H1 (cell line): ENCODE measurements at regions not wholly inside any gene's neighbourhood (a gene's known extent, or its start where the extent isn't known, plus 50 kb on each side); places are given as distances from the start of the nearest gene placed in this dataset.

Experiments used
- CTCF ChIA-PET: fragments of 300-600 bp; sonication (Branson Sonifier 250); formaldehyde crosslinking; loops from one replicate; lab custom pipeline; 2021; ENCODE audit not compliant: partially characterized antibody; lab: Charles Lee
- POLR2A ChIA-PET: fragments of 300-600 bp; sonication (Branson Sonifier 250); formaldehyde crosslinking; loops from one replicate; lab custom pipeline; 2021; ENCODE audit warnings: inconsistent platforms; ENCODE audit not compliant: partially characterized antibody; lab: Charles Lee
- DNase-seq, 2 experiments: peaks; one replicate each; pipeline versions ENCODE4 v3.0.0 to v3.0.0-alpha.2; 2010 to 2022; ENCODE audit warnings: low spot score in 2 of 2, low read depth in 1 of 2, mixed read lengths in 1 of 2
- FAIRE-seq: peaks from 2 replicates; lab custom pipeline; 2011; peaks lifted over from hg19 to GRCh38; lab: Jason Lieb, UNC
- H2AFZ ChIP-seq: 2 replicates; pipeline ENCODE4 v1.8.1; 2012; ENCODE audit warnings: low read length, inconsistent platforms
- H2AK5ac ChIP-seq: 2 replicates; pipeline ENCODE4 v1.6.1; 2013; ENCODE audit warnings: low read depth, low read length
- H2BK120ac ChIP-seq: replicated peaks from 2 replicates; pipeline ENCODE3; 2013; ENCODE audit warnings: low read depth, low read length, inconsistent platforms
- H2BK12ac ChIP-seq: 2 replicates; pipeline ENCODE4 v1.6.1; 2013; ENCODE audit warnings: low read depth, low read length
- H2BK15ac ChIP-seq: 2 replicates; pipeline ENCODE4 v1.6.1; 2013; ENCODE audit warnings: low read length
- H2BK20ac ChIP-seq: 2 replicates; pipeline ENCODE4 v1.6.1; 2013; ENCODE audit warnings: low read length
- H2BK5ac ChIP-seq: 2 replicates; pipeline ENCODE4 v1.6.1; 2013; ENCODE audit warnings: low read depth, low read length
- H3K14ac ChIP-seq: 2 replicates; pipeline ENCODE4 v1.6.1; 2013; ENCODE audit warnings: inconsistent platforms; ENCODE audit not compliant: insufficient read length
- H3K18ac ChIP-seq: 2 replicates; pipeline ENCODE4 v1.6.1; 2013; ENCODE audit warnings: low read length; ENCODE audit errors: extremely low read depth
- H3K23ac ChIP-seq: 2 replicates; pipeline ENCODE4 v1.6.1; 2013; ENCODE audit warnings: inconsistent platforms; ENCODE audit not compliant: insufficient read length
- H3K23me2 ChIP-seq: 2 replicates; pipeline ENCODE4 v1.6.1; 2013; ENCODE audit warnings: low read depth, low read length
- H3K27ac ChIP-seq: 2 replicates; pipeline ENCODE4 v1.6.1; 2011; ENCODE audit warnings: low read depth, low read length, inconsistent platforms
- H3K27me3 ChIP-seq, 4 experiments: replicated peaks in 1 of 4; 1 replicate in 1 of 4; 2 replicates in 3 of 4; pipeline versions ENCODE4 v1.6.1 to v1.8.1; 2011 to 2013; ENCODE audit warnings: low read length in 3 of 4, mild to moderate bottlenecking in 3 of 4, inconsistent platforms in 2 of 4, mixed read lengths in 2 of 4, moderate library complexity in 1 of 4; ENCODE audit not compliant: control insufficient read depth in 3 of 4, insufficient read depth in 3 of 4; ENCODE audit errors: extremely low read depth in 1 of 4
- H3K36me3 ChIP-seq, 4 experiments: 2 replicates each; pipeline versions ENCODE4 v1.6.1 to v1.8.1; 2011 to 2013; ENCODE audit warnings: mild to moderate bottlenecking in 4 of 4, low read length in 3 of 4, moderate library complexity in 2 of 4, control low read depth in 1 of 4, inconsistent platforms in 1 of 4; ENCODE audit not compliant: insufficient read depth in 4 of 4, control insufficient read depth in 2 of 4
- H3K4ac ChIP-seq: replicated peaks from 2 replicates; pipeline ENCODE3; 2013; ENCODE audit warnings: low read length, low read depth, mixed read lengths, inconsistent platforms; ENCODE audit not compliant: insufficient read length
- H3K4me1 ChIP-seq, 4 experiments: replicated peaks in 1 of 4; 1 replicate in 1 of 4; 2 replicates in 3 of 4; pipeline versions ENCODE4 v1.6.1 to v1.8.1; 2011 to 2013; ENCODE audit warnings: low read length in 3 of 4, inconsistent platforms in 2 of 4, mixed read lengths in 1 of 4; ENCODE audit not compliant: insufficient read depth in 4 of 4, control insufficient read depth in 3 of 4
- H3K4me2 ChIP-seq, 2 experiments: 2 replicates each; pipeline versions ENCODE4 v1.6.1 to v1.8.1; 2011 to 2013; ENCODE audit warnings: low read depth in 2 of 2, low read length in 2 of 2, control low read depth in 1 of 2, inconsistent platforms in 1 of 2, mild to moderate bottlenecking in 1 of 2; ENCODE audit not compliant: insufficient read depth in 1 of 2
- H3K4me3 ChIP-seq, 4 experiments: fragments of 200-600, 300-600 bp in 1 of 4; sonication (generic), shearing (Covaris generic), sonication (Bioruptor Twin) in 1 of 4; 2 replicates each; pipeline versions ENCODE4 v1.5.1 to v1.8.1; 2011 to 2016; ENCODE audit warnings: low read length in 4 of 4, low read depth in 3 of 4, control low read depth in 2 of 4, inconsistent platforms in 2 of 4, mild to moderate bottlenecking in 2 of 4, mixed read lengths in 1 of 4, moderate library complexity in 1 of 4; ENCODE audit not compliant: insufficient read depth in 2 of 4; ENCODE audit errors: extremely low read depth in 1 of 4
- H3K56ac ChIP-seq: replicated peaks from 2 replicates; pipeline ENCODE3; 2013; ENCODE audit warnings: low read depth, mild to moderate bottlenecking, mixed read lengths, low read length, inconsistent platforms; ENCODE audit not compliant: insufficient read length
- H3K79me1 ChIP-seq: 2 replicates; pipeline ENCODE4 v1.6.1; 2013; ENCODE audit warnings: low read depth, low read length, control low read depth
- H3K79me2 ChIP-seq, 2 experiments: 2 replicates each; pipeline versions ENCODE4 v1.6.1 to v1.8.1; 2012 to 2013; ENCODE audit warnings: low read length in 2 of 2, mild to moderate bottlenecking in 2 of 2, inconsistent platforms in 1 of 2; ENCODE audit not compliant: insufficient read depth in 2 of 2, control insufficient read depth in 1 of 2
- H3K9ac ChIP-seq, 4 experiments: replicated peaks in 1 of 4; 1 replicate in 1 of 4; 2 replicates in 3 of 4; pipeline versions ENCODE4 v1.6.1 to v1.8.1; 2011 to 2013; ENCODE audit warnings: low read depth in 3 of 4, low read length in 3 of 4, control low read depth in 2 of 4, mild to moderate bottlenecking in 2 of 4, moderate library complexity in 2 of 4, inconsistent platforms in 1 of 4; ENCODE audit errors: extremely low read depth in 1 of 4
- H3K9me3 ChIP-seq, 2 experiments: 2 replicates each; pipeline versions ENCODE4 v1.6.1 to v1.8.1; 2012 to 2013; ENCODE audit warnings: mild to moderate bottlenecking in 2 of 2, moderate library complexity in 2 of 2, control low read depth in 1 of 2, inconsistent platforms in 1 of 2, low read depth in 1 of 2, low read length in 1 of 2, mixed read lengths in 1 of 2; ENCODE audit not compliant: insufficient read depth in 2 of 2
- H4K20me1 ChIP-seq, 2 experiments: replicated peaks in 1 of 2; 2 replicates each; pipeline versions ENCODE3 to v1.8.1; 2011 to 2013; ENCODE audit warnings: inconsistent platforms in 2 of 2, low read length in 2 of 2, mild to moderate bottlenecking in 1 of 2; ENCODE audit not compliant: insufficient read depth in 2 of 2, control insufficient read depth in 1 of 2
- H4K5ac ChIP-seq: 2 replicates; pipeline ENCODE4 v1.6.1; 2013; ENCODE audit warnings: low read length, low read depth, mixed read lengths, inconsistent platforms; ENCODE audit not compliant: insufficient read length
- H4K8ac ChIP-seq: 2 replicates; pipeline ENCODE4 v1.8.0; 2013; ENCODE audit warnings: mild to moderate bottlenecking, moderate library complexity, low read length, inconsistent platforms; ENCODE audit not compliant: insufficient read depth; ENCODE audit errors: extremely low read depth
- H4K91ac ChIP-seq: replicated peaks from 2 replicates; pipeline ENCODE3; 2013; ENCODE audit warnings: low read length, mixed read lengths, inconsistent platforms; ENCODE audit not compliant: insufficient read length
- EGR1 ChIP-seq: IDR thresholded peaks from 2 replicates; pipeline ENCODE4 v1.6.1; 2011; ENCODE audit warnings: low read depth, low read length, borderline replicate concordance
- GTF2F1 ChIP-seq: IDR thresholded peaks from 2 replicates; pipeline ENCODE4 v1.6.1; 2012; ENCODE audit warnings: low read depth, low read length, improper control_type of control experiment, borderline replicate concordance
- KDM5A ChIP-seq: fragments of 200-600 bp; IDR thresholded peaks from 2 replicates; pipeline ENCODE4 v1.7.1; 2012; ENCODE audit warnings: mild to moderate bottlenecking, low read length, inconsistent platforms, mixed read lengths
- PHF8 ChIP-seq: fragments of 200-600 bp; sonication (generic); conservative IDR thresholded peaks from 2 replicates; pipeline ENCODE4 v1.7.1; 2012; ENCODE audit warnings: low read depth, mild to moderate bottlenecking, inconsistent platforms, low read length, moderate library complexity
- SIN3A ChIP-seq, 2 experiments: IDR thresholded peaks in 1 of 2; conservative IDR thresholded peaks in 1 of 2; 2 replicates each; pipeline ENCODE4 v1.6.1; 2011 to 2012; ENCODE audit warnings: low read length in 2 of 2, improper control_type of control experiment in 1 of 2, low read depth in 1 of 2, mild to moderate bottlenecking in 1 of 2
- TEAD4 ChIP-seq: IDR thresholded peaks from 2 replicates; pipeline ENCODE4 v1.6.1; 2012; ENCODE audit warnings: low read depth, low read length, inconsistent platforms, mixed read lengths
- WGBS, 2 experiments: shearing (Covaris generic) in 1 of 2; methylation state at CpG; one replicate each; pipeline versions ENCODE4 v1.1.6 to v1.1.7; 2013 to 2015; ENCODE audit warnings: low lambda C conversion rate in 2 of 2, mixed read lengths in 2 of 2, inconsistent platforms in 1 of 2, low coverage in 1 of 2, missing lambda C conversion rate in 1 of 2; ENCODE audit not compliant: insufficient replicate concordance in 2 of 2, insufficient coverage in 1 of 2, insufficient read length in 1 of 2; ENCODE audit errors: extremely low coverage in 1 of 2, missing lambda C conversion rate in 1 of 2; 5-methylcytosine and 5-hydroxymethylcytosine counted together

DNA sequence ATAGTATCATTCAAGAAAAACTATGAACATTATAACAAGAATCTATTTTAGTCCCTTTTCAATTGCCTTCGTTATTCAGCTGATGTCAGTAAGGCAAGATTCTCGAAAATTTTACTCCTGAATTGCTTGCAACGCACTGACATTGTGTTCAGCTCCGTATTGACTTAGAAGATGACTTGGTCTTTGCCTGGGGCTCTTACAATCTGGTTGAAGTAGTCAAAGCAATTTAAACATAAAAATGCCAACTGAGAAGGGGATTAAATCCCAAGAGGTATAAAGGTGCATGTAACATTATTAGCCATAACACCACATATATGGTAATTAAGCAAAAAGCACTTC, 507.1 kb downstream of the CENPC start:
- TF ChIP-seq GTF2F1 (no peak), TEAD4 (no peak), SIN3A (conservative IDR thresholded peaks at IDR 0.05 in 1 of 2, IDR thresholded peaks at IDR 0.05 in 1 of 2; ENCODE audit: low read depth in 1 of 2, low read length in 2 of 2) (no peak), EGR1 (no peak), KDM5A (no peak), PHF8 (no peak)
- H3K9me3 ChIP-seq = no peaks in the 10 kb centered on the region
- no peak overlapping the region for H4K5ac ChIP-seq
- H2BK120ac ChIP-seq = no peak overlapping the region
- DNase-seq = no peak
- no peak overlapping the region for H4K8ac ChIP-seq
- no peaks in the 10 kb centered on the region for H3K27me3 ChIP-seq
- no peak overlapping the region for H3K4me2 ChIP-seq
- WGBS, 2 experiments = 64% methylated on average over 4 of the region's 4 CpGs; no CpG with 5 or more reads in 1 of the 2 experiments
- H3K79me2 ChIP-seq = no peaks in the 10 kb centered on the region
- H3K4ac ChIP-seq = no peak overlapping the region
- H3K23ac ChIP-seq = no peak overlapping the region
- no peak for FAIRE-seq
- no peak overlapping the region for H2BK5ac ChIP-seq
- no peak overlapping the region for H2AFZ ChIP-seq
- POLR2A ChIA-PET = no interaction called here
- H2BK15ac ChIP-seq = no peak overlapping the region
- H3K4me3 ChIP-seq = no peak overlapping the region
- H2BK12ac ChIP-seq = no peak overlapping the region
- no peak overlapping the region for H3K14ac ChIP-seq
- no peak overlapping the region for H3K18ac ChIP-seq
- CTCF ChIA-PET = no interaction called here
- H2BK20ac ChIP-seq = no peak overlapping the region
- H2AK5ac ChIP-seq = no peak overlapping the region
- no peak overlapping the region for H3K27ac ChIP-seq
- H3K4me1 ChIP-seq = no peaks in the 10 kb centered on the region
- H4K20me1 ChIP-seq = no peaks in the 10 kb centered on the region
- no peaks in the 10 kb centered on the region for H3K23me2 ChIP-seq
- H3K79me1 ChIP-seq = no peaks in the 10 kb centered on the region
- H4K91ac ChIP-seq = no peak overlapping the region
- H3K56ac ChIP-seq = no peak overlapping the region
- no peak overlapping the region for H3K9ac ChIP-seq
- no peaks in the 10 kb centered on the region for H3K36me3 ChIP-seq
